Bone marrow (tissue), 2 donors: ENCODE measurements at regions not wholly inside any gene's neighbourhood (a gene's known extent, or its start where the extent isn't known, plus 50 kb on each side); places are given as distances from the start of the nearest gene placed in this dataset.

Experiments
- DNase-seq, 2 donors: peaks; one replicate each; lab custom pipeline; 2025; lab: John Stamatoyannopoulos, UW

DNA sequence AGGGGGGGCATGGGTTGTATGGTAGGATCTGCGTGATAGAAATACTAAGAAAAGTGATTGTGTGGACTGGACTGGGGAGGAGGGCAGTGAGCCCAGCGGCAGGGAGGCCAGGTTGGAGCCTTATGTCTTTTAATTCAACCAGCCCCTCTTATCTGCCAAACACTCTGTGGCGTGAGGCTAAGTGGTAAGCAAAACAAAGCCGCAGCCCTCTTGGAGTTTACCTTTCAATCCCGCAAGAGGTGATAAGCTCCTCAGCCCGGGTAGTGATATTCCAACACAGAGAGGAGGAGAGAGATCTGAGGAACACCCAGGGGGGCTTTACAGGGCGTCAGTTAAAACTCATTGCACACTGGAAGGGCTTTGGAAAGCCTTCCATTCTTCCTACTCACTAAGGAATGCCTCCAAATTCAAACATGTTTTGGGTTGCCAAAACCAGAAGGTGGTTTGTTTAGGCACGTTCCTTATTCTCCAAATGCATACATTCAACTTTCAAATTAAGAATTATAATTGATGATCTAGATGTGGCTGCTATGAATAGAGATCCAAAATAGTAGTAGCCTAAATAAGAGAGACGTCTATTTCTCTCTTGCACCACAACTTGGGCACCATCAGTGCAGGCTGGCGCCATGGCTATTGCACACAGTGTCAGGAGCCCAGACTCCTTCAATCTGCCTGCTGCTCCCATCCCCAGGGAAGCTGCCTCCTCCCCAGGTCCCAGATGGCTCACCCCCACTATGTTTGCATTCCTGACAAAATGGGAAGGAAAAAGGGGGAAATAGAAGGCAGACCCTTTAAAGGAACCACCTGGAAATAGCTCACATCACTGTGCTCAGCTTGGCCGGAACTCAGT is 75.1 kb upstream of the FSTL4 start:
- no peak for DNase-seq

DNA sequence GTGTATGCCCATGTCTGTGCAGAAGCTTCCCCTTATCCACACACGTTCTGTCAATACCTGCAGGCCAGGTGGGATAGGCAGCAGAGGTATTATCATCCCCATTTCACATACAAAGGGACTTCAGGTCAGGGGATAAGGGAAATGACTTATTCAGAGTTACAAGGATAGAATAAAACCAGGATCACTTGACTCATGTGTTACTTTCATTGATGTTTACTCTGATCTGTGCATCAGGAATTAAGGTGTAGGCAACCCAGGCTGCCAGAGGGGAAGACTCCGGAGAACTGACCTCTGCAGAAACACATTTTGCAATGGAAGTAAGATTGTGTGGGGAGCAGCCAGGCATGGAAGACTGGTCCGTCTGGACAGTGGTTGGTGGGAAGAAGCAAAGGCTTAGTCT is 74.2 kb upstream of the FSTL4 start:
- DNase-seq, result no peak

DNA sequence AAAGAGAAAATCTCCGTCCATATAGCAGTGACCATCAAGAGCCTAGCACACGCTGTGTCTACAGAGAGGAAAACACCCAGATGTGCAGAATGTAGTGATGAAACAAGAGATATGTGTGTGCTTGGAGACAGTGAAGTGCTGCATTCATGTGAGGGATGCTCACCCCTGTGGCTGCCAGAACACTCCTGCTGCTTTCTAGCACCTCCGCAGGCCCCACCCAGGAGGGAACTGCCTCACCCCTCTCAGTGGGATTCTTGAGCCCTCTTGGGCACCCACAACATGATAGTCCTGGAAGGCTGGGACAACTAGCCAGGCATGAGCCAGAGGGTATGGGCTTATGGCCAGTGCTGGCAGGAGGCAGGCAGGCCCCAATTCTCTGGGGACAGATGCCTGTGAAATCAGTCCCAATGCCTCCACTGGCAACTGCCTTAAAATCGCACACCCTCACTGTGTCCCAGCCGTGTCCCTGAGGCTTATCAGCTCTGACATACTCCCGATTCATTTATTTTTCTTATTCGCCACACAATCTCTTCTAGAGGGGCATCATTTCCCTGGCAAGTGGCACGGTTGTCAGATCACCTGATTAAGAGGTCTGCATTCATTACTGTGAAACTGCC is 73.2 kb upstream of the FSTL4 start:
- no peak for DNase-seq

DNA sequence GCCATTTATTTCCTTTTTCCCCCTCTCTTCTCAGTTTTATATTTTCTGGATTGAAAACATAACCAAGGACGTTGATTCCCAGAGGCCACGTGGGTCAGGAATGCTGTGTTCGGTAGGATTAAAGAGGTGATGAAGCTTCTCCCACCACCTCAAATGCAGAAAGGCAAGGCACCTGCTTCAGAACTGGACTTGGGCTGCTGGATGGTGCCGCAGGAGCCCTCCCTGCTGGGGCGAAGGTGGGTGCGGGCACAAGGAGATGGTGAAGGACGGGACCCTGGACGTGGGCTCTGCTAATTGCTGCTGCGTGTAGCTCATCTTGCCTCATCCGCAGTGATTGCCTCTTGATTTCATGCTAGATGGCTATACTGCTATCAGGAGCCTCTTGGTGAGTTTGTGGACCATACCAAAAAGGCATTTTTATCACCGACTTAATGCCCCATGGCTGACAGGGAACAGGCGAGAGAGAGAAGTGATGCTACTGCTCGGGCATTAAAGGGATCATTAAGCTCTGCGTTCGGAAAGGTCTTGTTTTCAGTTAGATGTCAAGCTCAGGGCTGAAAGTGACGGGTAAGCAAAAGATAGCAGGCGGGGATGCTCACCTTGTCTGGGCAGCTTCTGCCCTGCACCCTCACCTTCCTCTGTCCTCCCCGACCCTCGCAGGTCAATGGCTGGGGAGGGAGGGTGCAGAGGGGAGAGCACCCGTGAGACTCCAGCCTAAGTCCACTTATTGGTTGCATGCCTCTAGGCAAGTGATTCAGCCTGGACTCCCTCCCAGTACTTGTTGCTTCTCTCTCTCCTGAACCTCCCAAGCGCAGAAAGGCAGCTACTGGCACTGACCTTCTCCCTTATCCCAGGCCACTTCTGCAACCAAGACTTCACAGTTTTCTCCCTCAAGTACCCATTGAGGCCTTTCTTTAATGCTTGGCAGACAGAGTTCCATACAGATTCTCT is 71.6 kb upstream of the FSTL4 start:
- no peak for DNase-seq

DNA sequence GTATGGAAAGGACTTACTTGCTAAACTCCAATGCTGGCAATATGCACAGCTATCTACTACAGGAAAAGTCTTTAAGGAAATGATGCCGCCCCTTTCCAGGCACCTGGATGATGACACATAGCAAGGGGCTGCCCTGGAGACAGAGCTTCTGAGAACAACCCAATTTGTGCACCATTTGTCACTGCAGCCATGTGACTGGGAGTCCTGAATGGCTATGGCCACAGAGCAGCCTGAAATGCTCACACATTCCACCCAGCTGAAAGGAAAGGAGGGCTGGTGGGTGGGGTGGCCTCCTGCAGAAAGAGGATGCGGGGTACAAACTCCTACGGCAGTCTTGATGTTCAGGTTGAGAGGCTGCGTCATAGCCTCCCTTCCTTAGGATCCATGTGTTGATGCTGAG is 70.1 kb upstream of the FSTL4 start:
- DNase-seq, result no peak

DNA sequence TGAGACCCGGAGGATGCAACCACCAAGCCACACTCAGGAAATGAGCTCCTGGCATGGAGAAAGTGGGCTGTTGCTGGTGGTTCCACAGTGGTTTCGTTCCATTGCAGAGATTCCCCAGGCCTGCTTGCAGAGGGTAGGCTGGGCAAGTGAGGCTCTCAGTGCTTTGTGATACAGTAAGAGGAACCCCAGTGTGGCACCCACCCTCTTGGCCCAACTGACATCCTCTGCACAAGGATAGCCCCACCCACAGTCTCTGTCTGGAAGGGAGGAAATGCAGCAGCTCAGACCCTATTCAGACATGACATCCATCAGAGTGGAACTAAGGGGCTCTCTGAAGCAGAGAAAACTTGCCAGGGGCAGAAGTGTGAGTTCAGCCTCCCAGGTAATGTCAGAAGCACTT is 69.6 kb upstream of the FSTL4 start:
- no peak for DNase-seq

DNA sequence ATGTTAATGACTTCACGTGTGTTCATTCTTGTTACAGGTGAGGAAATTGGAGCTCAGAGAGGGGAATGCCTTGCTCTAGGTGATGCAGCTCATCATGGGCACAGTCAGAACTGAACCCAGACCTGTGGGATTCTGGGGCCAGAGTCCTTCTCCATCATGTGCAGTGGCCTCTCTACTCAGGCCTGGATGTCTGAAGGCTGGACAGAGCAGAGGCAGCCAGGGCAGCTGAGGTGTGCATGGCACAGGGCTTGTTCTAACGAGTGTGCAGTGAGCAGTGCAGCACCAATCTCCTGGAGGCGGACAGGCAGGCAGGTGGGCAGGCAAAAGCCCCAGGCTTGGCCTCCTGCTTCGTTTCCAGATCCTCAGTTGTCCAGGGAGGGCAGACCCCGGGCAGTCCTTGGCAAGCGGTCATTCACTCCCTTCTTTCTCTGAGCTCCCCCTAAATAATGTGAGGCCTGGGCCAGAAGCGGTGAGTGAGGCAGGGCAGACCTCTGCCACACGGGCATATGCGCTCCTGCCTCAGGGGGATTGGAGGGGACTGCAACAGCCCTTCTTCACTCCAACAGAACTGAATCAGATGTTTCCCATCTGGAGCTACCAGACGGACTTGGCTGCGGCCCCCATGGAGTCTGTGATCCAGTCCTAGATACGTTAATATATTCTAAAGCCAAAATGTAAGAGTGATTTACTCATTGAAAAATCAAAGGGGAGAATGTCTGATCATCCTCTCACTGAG is 68.7 kb upstream of the FSTL4 start:
- no peak for DNase-seq

DNA sequence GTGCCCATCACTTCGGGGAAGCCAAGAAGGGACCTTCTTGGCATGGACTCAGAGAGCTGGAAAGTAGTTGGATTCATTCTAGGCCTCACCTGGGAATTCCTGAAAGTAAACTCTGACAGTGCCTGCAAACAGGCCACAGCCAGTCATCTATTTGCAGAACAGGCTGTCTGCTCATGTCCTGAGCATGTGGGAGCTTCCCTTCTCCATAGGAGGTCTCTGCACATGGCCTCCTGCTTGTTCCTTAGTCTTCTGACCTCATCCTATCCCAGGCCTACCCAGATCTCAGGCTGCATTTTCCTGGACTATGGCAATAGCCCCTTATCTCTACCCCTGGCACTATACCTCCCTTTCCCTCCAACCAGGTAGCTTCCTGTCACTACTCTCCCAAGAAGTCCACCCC is 67.2 kb upstream of the FSTL4 start:
- DNase-seq, result no peak

DNA sequence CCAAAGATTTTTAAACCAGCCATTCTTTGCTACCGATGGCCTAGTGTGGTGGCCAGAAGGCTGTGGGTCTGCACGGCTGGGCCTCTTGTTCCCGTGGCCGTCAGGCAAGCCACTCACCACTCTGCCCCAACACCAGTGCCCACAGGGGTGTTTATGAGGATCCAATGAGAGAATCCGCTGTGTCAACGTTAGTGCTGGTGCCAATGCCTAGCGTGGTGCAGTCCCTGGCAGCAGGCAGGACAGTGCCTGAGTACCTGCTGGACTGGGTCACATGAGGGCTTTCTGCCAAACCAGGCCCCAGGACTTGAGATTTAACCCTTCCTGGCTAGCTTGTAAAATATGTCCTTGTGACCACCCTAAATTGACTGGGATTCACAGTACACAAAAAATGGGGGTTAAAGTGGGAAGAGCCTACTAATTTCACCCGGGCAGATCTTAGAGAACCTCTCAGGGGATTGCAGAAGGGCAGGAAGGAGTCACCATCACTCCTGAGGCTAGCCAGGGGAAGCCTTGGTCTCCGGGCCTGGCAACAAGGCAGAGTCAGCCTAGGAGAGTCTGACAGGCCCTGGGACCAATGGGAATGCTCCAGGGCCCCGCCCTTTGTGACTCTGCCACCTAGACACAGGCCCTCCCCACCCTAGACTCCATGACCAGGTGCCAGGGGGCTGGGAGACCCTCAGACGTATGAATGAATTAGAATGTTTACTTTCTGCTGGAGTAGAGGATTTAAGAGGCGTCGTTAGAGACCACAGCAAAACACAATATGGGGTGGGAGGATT is 63.2 kb upstream of the FSTL4 start:
- no peak for DNase-seq

DNA sequence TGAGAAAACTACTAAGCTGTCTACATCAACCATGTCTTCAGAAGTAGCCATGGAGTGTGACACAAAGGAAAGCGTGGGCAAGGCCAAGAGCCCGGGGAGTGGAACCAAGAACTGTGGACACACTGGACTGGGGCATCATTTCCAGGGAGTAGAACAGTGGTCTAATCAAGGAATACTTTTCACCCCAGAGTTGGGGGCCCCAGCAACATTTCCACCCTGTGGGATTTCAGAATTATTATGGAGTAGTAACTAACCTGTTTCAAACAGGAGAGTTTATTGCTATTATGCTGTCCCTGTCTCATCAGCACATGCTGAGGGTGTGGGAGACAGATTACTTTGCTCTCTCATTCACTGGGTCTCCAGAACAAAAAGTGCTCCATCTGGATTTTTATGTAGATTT is 58.0 kb upstream of the FSTL4 start:
- DNase-seq, result no peak

DNA sequence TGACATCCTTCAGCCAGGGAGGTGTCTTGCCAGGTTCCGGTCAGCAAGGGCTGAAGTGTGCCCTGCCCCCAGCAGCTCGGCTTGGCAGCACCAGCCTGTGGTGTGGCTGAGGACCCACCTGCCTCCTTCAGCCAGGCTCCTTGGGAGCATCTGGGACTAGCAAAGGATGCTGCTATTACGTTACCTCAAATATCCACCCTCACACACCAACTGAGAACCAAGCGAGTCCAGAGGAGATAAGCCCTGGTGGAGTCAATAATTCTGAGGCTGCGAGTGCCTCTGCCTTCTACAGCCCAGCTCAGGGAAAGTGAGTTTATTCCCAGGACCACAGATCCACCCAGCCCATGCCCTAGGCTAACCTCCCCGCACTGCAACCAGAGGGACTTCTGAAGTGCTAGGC is 57.1 kb upstream of the FSTL4 start:
- no peak for DNase-seq

DNA sequence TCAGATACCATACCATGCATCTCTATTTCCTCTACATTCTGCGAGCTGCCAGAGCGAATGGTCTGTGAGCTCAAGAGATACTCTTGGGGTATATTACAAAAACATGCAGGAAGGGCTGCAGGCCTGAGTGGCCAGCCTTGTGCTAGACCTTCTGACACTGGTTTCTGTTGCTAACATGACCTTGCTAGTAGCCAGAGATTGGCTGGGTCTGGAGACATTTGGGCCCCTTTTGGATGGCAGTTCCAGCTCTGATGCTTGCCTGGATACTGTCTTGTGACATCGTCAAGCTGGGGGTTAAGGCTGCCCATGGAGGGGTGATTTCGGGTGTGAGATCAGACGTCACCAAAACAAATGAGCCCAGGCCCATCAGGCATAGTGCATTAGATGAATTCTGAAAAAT is 56.1 kb upstream of the FSTL4 start:
- DNase-seq, result no peak

DNA sequence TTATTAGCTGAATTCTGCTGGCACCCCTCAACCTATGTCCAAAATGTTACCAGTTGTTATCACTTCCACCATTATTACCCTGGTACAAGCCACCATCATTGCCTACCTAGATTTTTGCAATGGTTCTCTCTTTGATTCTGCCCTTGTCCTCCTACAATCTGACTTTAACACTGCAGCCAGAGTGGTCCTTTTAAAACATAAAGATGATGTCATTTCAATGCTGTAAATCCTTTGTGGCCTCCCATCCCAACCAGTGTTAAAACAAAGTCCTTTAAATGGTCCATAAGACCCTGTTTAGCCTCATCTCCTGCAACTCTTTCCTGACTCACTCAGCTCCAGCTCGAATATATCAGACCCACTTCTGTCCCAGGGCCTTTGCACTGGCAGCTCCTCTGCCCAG is 54.9 kb upstream of the FSTL4 start:
- no peak for DNase-seq

DNA sequence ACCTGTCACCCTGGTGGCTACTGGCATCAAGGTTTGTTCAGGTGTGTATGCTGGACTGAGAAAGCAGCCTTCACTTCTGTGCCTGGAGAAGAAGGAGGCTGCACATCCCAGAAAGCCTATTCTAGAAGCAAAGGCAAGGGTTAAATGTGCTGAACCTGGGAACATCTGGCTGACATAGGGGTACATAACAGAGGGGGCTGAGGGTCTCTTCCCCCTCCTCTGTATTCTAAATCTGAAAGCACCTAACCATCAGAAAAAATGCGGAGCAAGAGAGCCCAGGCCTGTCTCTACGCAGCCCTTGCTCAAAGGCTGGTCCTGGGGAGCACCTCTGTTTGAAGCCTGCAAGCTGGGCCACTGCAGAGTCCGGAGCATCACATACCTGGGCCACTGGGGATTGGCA is 53.2 kb upstream of the FSTL4 start:
- no peak for DNase-seq

DNA sequence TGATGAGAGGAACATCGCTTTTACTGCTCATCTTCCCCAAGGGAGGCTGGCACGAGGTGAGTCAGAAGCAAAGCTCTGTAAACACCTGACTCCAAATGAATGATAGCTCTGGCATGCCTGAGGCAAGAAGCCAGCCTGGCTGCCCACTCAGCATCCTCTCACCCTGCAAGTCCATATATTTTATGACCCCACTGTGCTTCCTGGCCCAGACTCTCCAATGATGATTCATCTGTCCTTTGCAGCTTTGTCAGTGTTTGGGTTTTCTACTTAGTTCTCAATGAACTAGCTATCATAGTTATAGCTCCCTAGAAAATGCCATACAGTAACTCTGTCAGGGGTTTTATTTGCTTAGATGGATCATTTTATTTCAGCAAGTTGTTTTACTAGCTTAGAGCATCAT is 52.1 kb upstream of the FSTL4 start:
- DNase-seq, result no peak

DNA sequence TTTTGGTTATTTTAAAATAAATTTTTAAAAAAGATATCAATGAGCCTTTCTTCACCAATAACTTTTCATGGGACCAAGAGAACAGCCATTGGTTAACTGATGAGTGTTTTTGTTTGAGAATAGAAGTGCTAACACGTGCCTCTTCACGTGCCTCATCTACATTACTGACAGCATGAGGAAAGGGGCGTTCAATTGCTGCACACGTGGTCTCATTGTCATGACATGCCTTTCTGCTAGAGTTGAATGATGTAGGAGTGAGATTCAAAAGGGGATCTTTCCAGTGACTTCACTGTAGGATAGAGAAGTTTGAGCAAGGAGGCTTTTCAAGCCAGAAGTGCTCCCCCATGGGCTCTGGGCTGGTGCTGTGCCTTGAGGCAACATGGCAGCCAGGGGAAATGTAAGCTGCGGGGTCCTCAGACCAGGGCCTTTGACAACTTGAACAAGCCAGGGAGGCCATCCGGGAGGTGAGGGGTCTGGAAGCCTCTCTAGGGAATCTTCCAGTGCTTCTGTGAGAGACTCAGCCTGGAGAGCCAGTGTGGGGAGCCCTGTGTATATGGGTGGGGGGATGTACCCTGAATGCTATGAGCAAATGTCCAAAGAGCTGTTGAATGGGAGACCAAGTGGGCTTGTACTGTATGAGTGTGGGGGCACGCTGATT is 51.2 kb upstream of the FSTL4 start:
- DNase-seq, result no peak

DNA sequence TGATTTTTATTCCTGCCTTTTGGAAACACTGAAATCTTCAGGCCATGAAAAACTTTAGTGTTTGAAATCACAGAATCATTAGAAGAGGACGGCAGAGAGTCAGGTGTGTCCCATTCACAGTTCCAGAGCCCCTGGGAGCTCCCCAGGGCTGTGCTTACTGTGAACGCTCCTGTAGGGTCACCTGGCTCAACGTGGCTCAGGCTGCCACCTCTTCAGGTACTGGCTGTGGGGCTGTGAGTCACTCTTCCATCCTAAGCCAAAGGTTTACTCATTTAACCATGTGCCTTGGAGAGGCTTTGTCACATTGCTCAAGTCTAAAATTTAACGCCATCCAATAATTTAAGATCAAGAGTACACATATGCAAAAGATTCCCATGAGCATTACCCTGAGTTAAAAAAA is 50.2 kb upstream of the FSTL4 start:
- DNase-seq, result no peak
